ENCODE measurements at regions not wholly inside any gene's neighbourhood (a gene's known extent, or its start where the extent isn't known, plus 50 kb on each side); places are given as distances from the start of the nearest gene placed in this dataset.

DNA sequence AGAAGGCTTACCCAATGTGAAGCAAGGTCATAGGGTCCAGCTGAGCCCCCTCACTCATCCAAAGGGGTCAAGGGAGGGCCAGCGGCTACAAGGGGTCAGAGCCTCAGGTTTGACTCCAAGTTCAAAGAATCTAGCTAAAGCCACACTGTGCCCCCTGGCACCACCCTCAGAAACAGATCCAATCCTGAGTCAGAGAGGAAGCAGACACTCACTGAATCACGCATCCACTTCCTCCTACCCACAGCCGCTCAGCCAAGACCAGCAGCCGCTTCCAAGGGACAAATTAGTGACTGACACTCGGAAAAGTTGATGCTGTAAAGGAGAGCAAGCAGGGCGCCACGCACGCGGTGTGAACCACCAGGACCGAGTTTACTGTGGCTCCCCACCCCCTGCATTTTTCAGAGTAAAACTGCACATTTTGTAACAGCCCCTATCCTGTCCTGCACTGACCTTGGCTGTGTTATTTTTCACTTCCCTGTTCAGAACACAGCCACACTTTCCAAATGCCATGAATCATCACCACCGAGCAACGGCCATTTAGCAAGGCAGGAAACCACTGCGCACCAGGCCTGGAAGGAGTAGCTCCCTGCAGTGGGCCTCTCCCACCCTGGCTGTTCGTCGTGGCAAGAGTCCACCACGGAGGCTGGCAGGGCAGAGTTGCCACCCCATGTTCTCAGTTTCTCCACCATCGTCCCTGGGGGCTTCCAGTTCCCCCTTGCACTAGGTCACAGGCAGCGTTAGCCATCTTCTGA, 147.8 kb downstream of the TOMM20 start:
- DNase-seq (ENCODE audit: low spot score), result peak; percentile 53
- TF ChIP-seq, protein P1, sequence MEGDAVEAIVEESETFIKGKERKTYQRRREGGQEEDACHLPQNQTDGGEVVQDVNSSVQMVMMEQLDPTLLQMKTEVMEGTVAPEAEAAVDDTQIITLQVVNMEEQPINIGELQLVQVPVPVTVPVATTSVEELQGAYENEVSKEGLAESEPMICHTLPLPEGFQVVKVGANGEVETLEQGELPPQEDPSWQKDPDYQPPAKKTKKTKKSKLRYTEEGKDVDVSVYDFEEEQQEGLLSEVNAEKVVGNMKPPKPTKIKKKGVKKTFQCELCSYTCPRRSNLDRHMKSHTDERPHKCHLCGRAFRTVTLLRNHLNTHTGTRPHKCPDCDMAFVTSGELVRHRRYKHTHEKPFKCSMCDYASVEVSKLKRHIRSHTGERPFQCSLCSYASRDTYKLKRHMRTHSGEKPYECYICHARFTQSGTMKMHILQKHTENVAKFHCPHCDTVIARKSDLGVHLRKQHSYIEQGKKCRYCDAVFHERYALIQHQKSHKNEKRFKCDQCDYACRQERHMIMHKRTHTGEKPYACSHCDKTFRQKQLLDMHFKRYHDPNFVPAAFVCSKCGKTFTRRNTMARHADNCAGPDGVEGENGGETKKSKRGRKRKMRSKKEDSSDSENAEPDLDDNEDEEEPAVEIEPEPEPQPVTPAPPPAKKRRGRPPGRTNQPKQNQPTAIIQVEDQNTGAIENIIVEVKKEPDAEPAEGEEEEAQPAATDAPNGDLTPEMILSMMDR (IDR thresholded peaks at IDR 0.05; ENCODE audit: extremely low read depth, missing control alignments), result no peak

DNA sequence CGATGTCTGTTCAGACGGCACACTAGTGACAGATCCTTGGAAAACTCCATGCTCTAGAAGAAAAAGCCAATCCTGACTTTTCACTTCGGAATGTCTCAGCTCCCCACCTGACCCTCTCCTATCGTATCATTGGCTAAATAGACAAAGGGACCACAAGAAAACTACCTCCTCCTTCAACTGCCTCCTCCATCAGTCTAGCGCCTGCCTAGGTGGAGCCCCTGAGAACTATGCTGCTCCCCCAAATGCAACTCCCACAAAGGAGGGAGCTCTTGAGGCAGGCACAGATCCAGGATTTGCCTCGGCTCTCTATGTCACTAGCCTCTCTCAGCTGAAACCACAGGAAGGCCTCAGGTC, 148.4 kb downstream of the TOMM20 start:
- no peak for DNase-seq (ENCODE audit: low spot score)
- TF ChIP-seq, protein P1 (IDR thresholded peaks at IDR 0.05; ENCODE audit: extremely low read depth, missing control alignments), result no peak

DNA sequence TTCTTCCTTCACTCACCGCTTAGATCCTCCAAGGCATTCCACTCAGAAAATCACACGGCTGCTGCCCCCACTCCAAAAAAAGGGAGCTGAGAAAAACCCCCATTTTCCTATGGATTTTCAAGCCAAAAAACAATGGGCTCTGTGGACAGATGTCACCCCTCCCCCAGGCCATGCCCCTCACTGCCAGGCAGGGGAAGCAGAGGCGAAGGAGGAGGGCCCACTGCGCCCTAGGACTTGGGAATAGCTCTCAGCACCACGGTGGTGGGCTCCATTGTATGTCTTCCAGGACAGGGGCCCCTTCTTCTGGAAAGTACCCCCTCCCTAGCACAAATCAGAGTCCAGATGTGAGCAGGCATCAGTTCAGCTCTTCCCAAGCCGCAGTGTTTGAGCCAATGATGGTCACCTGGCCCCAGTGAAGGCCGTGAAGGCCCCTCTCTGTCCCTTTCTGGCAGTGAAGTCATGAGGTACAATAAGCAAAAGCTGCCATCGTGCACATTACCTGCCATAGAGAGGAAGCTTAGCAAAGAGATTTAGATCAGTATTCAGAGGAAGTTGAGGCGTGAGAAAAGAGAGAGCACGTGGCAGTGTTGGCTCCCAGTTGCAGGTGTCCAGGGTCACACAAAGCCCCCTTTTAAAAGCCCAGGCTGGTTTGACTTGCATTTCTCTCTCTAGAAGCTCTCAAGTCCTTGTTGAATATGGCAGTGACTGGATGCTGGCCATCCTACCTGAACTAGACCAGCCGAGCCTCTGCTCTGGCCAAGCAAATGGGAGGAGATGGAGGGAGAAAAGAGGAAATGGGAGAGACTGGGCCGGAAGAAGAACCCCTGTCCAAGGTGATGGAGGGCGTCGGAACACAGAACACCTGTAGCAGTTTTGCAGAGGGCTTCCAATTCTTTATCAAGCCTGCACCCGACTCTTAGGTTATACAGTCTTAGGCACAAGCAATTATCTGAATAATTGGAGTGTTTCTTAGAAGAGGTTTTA, 149.0 kb downstream of the TOMM20 start:
- TF ChIP-seq, protein P1 (IDR thresholded peaks at IDR 0.05; ENCODE audit: extremely low read depth, missing control alignments), result no peak
- DNase-seq (ENCODE audit: low spot score), result no peak

DNA sequence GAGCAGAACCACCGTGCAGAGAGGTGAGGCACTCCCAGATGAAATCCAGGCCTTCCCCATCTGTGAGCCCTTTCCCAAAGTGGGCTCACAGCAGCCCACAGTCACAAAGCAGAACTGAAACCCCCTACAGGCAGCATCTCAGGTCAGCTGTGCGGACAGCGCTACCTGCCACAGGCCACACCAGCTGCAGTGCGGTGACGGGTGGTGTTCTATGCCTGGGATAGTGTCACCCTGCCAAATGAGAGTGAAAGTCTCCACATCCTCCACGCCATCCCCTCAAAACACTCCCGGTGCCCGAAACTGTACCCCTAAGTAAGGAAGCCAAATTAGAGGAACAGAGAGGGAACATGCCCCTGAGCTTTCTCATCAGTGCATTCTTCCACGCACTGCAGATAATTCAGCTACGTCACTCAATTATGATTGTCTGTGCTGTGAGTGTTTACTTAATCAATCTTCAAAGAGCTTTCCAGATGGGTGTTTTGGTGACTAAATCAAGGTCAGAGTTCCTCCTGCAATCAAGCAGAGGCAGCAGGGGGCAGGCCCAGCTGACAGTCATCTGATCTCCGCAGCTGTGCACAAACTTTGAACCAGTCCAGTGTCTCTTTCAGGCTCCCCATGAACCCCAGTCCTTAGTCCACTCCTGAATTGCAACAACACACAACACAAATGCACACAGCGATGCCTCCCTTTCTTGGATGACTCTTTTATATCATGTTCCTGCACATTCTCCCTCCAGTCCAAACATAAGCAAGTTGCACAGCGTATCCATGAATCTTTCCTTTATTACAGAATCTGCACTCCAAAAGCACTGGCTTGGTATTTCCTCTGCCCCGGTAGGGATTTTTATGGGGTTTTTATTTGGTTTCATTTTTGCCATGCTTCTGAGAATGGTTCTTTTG, 150.0 kb downstream of the TOMM20 start:
- DNase-seq (ENCODE audit: low spot score), result peak; percentile 63
- TF ChIP-seq, protein P1 (IDR thresholded peaks at IDR 0.05; ENCODE audit: extremely low read depth, missing control alignments), result no peak

DNA sequence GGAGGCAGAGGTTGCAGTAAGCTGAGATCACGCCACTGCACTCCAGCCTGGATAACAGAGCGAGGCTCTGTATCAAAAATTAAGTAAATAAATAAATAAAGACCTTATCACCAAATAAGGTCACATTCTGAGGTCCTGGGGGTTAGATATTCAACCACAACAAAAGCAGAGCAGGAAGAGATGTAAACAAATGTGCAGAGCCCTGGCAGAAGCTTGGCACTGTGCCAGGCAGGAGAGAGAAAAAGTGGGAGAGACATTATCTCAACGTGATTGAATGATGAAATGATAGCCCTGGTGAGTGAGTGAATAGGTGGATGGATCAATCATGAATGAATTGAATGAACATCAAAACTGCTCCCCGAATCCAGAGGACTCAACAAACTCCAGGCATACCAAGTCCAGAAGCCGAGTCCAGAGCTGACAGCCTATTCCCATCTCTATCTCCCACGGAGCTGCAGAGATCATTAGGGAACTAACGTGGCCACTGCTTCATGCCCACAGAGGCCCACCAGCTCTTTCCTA, 150.7 kb downstream of the TOMM20 start:
- TF ChIP-seq, protein P1 (IDR thresholded peaks at IDR 0.05; ENCODE audit: extremely low read depth, missing control alignments), result no peak
- no peak for DNase-seq (ENCODE audit: low spot score)

DNA sequence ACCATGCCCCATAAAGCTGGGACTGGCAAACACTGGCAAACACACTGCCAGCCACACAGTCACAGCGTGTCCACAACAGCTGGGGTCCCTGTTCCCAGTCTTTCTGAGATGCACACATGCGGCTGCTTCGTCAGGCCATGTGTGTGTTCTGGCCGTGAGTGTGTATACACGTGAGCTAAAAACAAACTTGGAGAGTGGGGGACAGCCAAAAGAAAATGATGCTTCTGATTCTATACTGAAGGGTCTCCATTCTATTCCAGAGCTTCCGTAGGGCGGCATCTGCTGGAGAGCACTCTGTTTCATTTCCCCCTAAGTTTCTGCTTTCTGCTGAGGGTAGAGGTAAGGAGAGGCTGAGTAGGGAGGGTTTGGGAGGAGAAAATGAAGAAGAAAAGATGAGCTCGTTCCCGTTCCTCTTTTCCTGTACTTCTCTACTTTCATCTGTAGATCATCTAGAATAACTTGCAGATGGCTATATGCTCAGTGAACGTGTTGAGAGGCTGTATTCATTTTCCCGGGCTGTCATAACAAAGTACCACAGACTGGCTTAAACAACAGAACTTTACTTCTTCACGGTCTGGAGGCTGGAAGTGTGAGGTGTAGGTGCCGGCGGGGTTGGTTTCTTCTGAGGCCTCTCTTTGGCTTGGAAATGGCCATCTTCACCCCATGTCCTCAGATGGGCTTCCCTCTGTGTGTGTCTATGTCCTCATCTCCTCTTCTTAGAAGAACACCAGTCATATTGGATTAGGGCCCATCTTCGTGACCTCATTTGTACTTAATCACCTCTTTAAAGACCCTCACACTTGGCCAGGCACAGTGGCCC, 151.6 kb downstream of the TOMM20 start:
- TF ChIP-seq, protein P1 (IDR thresholded peaks at IDR 0.05; ENCODE audit: extremely low read depth, missing control alignments), result no peak
- DNase-seq (ENCODE audit: low spot score), result no peak
